Stomach (tissue), 8 donors: ENCODE measurements at regions not wholly inside any gene's neighbourhood (a gene's known extent, or its start where the extent isn't known, plus 50 kb on each side); places are given as distances from the start of the nearest gene placed in this dataset.

Experiments used
- DNase-seq, 2 donors: peaks; one replicate each; pipeline versions ENCODE4 v3.0.0 to v3.0.0-alpha.2; 2013 to 2019
- H3K27ac ChIP-seq, 5 donors: fragments of 200-600 bp in 4 of 5; sonication (generic) in 4 of 5; one replicate each; pipeline ENCODE4 v1.5.1; 2013 to 2019; ENCODE audit warnings: mild to moderate bottlenecking in 1 of 5, moderate library complexity in 1 of 5
- H3K27me3 ChIP-seq, 3 donors: fragments of 200-600 bp; sonication (generic); one replicate each; pipeline ENCODE4 v1.5.1; 2017 to 2019; ENCODE audit warnings: mixed run types in 1 of 3
- H3K36me3 ChIP-seq, 4 donors: fragments of 200-600 bp; sonication (generic); 1 replicate in 3 of 4; 2 replicates in 1 of 4; pipeline ENCODE4 v1.5.1; 2016 to 2019
- H3K4me1 ChIP-seq, 4 donors: fragments of 200-600 bp; sonication (generic); one replicate each; pipeline ENCODE4 v1.5.1; 2016 to 2019
- H3K4me3 ChIP-seq, 4 donors: fragments of 200-600 bp; sonication (generic) in 3 of 4; one replicate each; pipeline ENCODE4 v1.5.1; 2016 to 2019; ENCODE audit warnings: mild to moderate bottlenecking in 1 of 4
- H3K9me3 ChIP-seq, 4 donors: fragments of 200-600 bp; sonication (generic); one replicate each; pipeline ENCODE4 v1.5.1; 2016 to 2019
- CTCF ChIP-seq, 7 experiments: fragments of 450-650 bp in 4 of 7; fragments of 200-600 bp in 3 of 7; sonication (generic) in 3 of 7; IDR thresholded peaks; one replicate each; pipeline ENCODE4 v1.5.1; 2016 to 2019; ENCODE audit warnings: antibody characterized with exemption in 7 of 7, control low read depth in 2 of 7, mild to moderate bottlenecking in 1 of 7
- EP300 ChIP-seq: sonication (generic); formaldehyde crosslinking; IDR thresholded peaks from one replicate; pipeline ENCODE4 v1.6.1; 2017; ENCODE audit warnings: antibody characterized with exemption
- POLR2A ChIP-seq, 4 donors: fragments of 450-650 bp; IDR thresholded peaks; one replicate each; pipeline ENCODE4 v1.6.1; 2016; ENCODE audit warnings: antibody characterized with exemption in 4 of 4, control low read depth in 2 of 4, mild to moderate bottlenecking in 1 of 4, moderate library complexity in 1 of 4
- POLR2AphosphoS5 ChIP-seq, 3 donors: sonication (generic); formaldehyde crosslinking; IDR thresholded peaks; one replicate each; pipeline ENCODE4 v1.6.1; 2016; ENCODE audit warnings: antibody characterized with exemption in 3 of 3
- WGBS, 5 donors: extraction: QIAGEN DNeasy Blood & Tissue Kit in 3 of 5; methylation state at CpG; one replicate each; pipeline versions ENCODE4 v1.1.5 to v1.1.7; 2013 to 2018; 5-methylcytosine and 5-hydroxymethylcytosine counted together
- intact Hi-C: fragments of 100-400 bp; cut with DNase I; formaldehyde crosslinking; loops from one replicate; pipeline ENCODE4 v1.15.1; 2023; ENCODE audit warnings: low total_unique reads
- donor health status: healthy with polysubstance abuse.
- donor health status: Bipolar disorder and iron deficiency.
- donor health status: healthy.

- no peaks in the 10 kb centered on the region for H3K9me3 ChIP-seq
- no peaks in the 10 kb centered on the region for H3K36me3 ChIP-seq
- H3K4me3 ChIP-seq, result no peak overlapping the region
- 87 to 91% (median 89%) methylated on average over 3 of the region's 3 CpGs for WGBS, 5 donors
- TF ChIP-seq EP300, result no peak
- no peak for TF ChIP-seq POLR2A (IDR thresholded peaks at IDR 0.05)
- TF ChIP-seq POLR2AphosphoS5 (IDR thresholded peaks at IDR 0.05), result no peak
- TF ChIP-seq CTCF (IDR thresholded peaks at IDR 0.05), result no peak
- no peaks in the 10 kb centered on the region for H3K27me3 ChIP-seq
- intact Hi-C loops, result no loop called here
- H3K4me1 ChIP-seq, result no peaks in the 10 kb centered on the region
- no peak overlapping the region for H3K27ac ChIP-seq
- peak in 1 of 2 donors; percentile 10 for DNase-seq
Observed at GRCh38 chr10:78906734-78907390, 161.9 kb upstream of the ZMIZ1 start.

GRCh38 chr10:78907551-78908211, 161.1 kb upstream of the ZMIZ1 start:
- Histone ChIP-seq H3K9me3 (no peaks in the 10 kb centered on the region), H3K4me3 (no peak overlapping the region), H3K36me3 (no peaks in the 10 kb centered on the region), H3K27me3 (no peaks in the 10 kb centered on the region), H3K4me1 (no peaks in the 10 kb centered on the region), H3K27ac (no peak overlapping the region)
- 81 to 96% (median 92%) methylated on average over 5 to 11 of the region's 11 CpGs for WGBS, 5 donors
- DNase-seq, result peak in 1 of 2 donors; percentile 14
- intact Hi-C loops, result no loop called here
- TF ChIP-seq POLR2AphosphoS5 (IDR thresholded peaks at IDR 0.05) (no peak), EP300 (no peak), CTCF (IDR thresholded peaks at IDR 0.05) (no peak), POLR2A (IDR thresholded peaks at IDR 0.05) (no peak)

GRCh38 chr10:78909221-78909620, 159.5 kb upstream of the ZMIZ1 start:
- TF ChIP-seq EP300 (no peak), POLR2AphosphoS5 (IDR thresholded peaks at IDR 0.05) (no peak), POLR2A (IDR thresholded peaks at IDR 0.05) (no peak), CTCF (IDR thresholded peaks at IDR 0.05) (no peak)
- H3K9me3 ChIP-seq, result no peaks in the 10 kb centered on the region
- H3K36me3 ChIP-seq, result no peaks in the 10 kb centered on the region
- intact Hi-C loops, result no loop called here
- no peak overlapping the region for H3K4me3 ChIP-seq
- H3K27ac ChIP-seq, result no peak overlapping the region
- no peak for DNase-seq
- peaks cover 6 to 12% (median 11%) of the 10 kb centered on the region in 4 donors for H3K4me1 ChIP-seq
- H3K27me3 ChIP-seq, result no peaks in the 10 kb centered on the region
- 60 to 73% (median 66%) methylated on average over 6 of the region's 6 CpGs for WGBS, 5 donors

GRCh38 chr10:78910021-78910420, 158.7 kb upstream of the ZMIZ1 start:
- H3K4me3 ChIP-seq, result no peak overlapping the region
- H3K9me3 ChIP-seq, result no peaks in the 10 kb centered on the region
- no peaks in the 10 kb centered on the region for H3K36me3 ChIP-seq
- no peaks in the 10 kb centered on the region for H3K27me3 ChIP-seq
- H3K27ac ChIP-seq, result no peak overlapping the region
- TF ChIP-seq EP300, result no peak
- TF ChIP-seq CTCF (IDR thresholded peaks at IDR 0.05), result no peak
- no peak for TF ChIP-seq POLR2A (IDR thresholded peaks at IDR 0.05)
- TF ChIP-seq POLR2AphosphoS5 (IDR thresholded peaks at IDR 0.05), result no peak
- intact Hi-C loops, result no loop called here
- 90 to 100% (median 95%) methylated on average over 3 of the region's 3 CpGs for WGBS, 5 donors
- H3K4me1 ChIP-seq, result peaks cover 6 to 17% (median 13%) of the 10 kb centered on the region in 4 donors
- DNase-seq, result no peak
